Endodermal cell (in vitro differentiated cells): ENCODE measurements at regions not wholly inside any gene's neighbourhood (a gene's known extent, or its start where the extent isn't known, plus 50 kb on each side); places are given as distances from the start of the nearest gene placed in this dataset.

Experiments used
- DNase-seq: peaks from one replicate; pipeline ENCODE4 v3.0.0-alpha.2; 2017
- H3K27ac ChIP-seq: 2 replicates; pipeline ENCODE4 v1.5.1; 2013; ENCODE audit warnings: mild to moderate bottlenecking, low read depth, low read length, moderate library complexity
- H3K27me3 ChIP-seq: 2 replicates; pipeline ENCODE4 v1.6.1; 2013; ENCODE audit warnings: mild to moderate bottlenecking, low read length, moderate library complexity; ENCODE audit not compliant: insufficient read depth, control insufficient read depth, poor library complexity, severe bottlenecking
- H3K36me3 ChIP-seq: 2 replicates; pipeline ENCODE4 v1.7.0; 2013; ENCODE audit warnings: mild to moderate bottlenecking, low read length, moderate library complexity; ENCODE audit not compliant: control insufficient read depth, insufficient read depth
- H3K4me1 ChIP-seq: one replicate; pipeline ENCODE4 v1.7.0; 2013; ENCODE audit warnings: low read length; ENCODE audit not compliant: control insufficient read depth, insufficient read depth
- H3K4me3 ChIP-seq: 2 replicates; pipeline ENCODE4 v1.5.1; 2013; ENCODE audit warnings: mild to moderate bottlenecking, low read length, moderate library complexity
- H3K9ac ChIP-seq: 2 replicates; pipeline ENCODE4 v1.6.1; 2013; ENCODE audit warnings: mild to moderate bottlenecking, low read length, moderate library complexity; ENCODE audit not compliant: poor library complexity, severe bottlenecking; ENCODE audit errors: extremely low read depth
- H3K9me3 ChIP-seq: 2 replicates; pipeline ENCODE4 v1.6.1; 2013; ENCODE audit warnings: mild to moderate bottlenecking, low read length, moderate library complexity; ENCODE audit not compliant: control insufficient read depth
- H3K27ac Mint-ChIP-seq: 2 replicates; pipeline ENCODE4 v1.8.0; 2020; ENCODE audit warnings: mixed read lengths
- H3K27me3 Mint-ChIP-seq: 2 replicates; pipeline ENCODE4 v1.8.0; 2021; ENCODE audit warnings: mild to moderate bottlenecking, mixed read lengths; ENCODE audit not compliant: insufficient read depth
- H3K36me3 Mint-ChIP-seq: 2 replicates; pipeline ENCODE4 v1.8.0; 2020; ENCODE audit warnings: low read depth, mixed read lengths
- H3K4me1 Mint-ChIP-seq: 2 replicates; pipeline ENCODE4 v1.8.0; 2020; ENCODE audit warnings: mixed read lengths
- H3K4me3 Mint-ChIP-seq: 2 replicates; pipeline ENCODE4 v1.8.0; 2020; ENCODE audit warnings: mild to moderate bottlenecking, moderate library complexity, mixed read lengths
- H3K9me3 Mint-ChIP-seq: 2 replicates; pipeline ENCODE4 v1.8.0; 2020; ENCODE audit warnings: mild to moderate bottlenecking, mixed read lengths
- WGBS, 2 experiments: methylation state at CpG; one replicate each; pipeline versions ENCODE4 v1.1.5 to v1.1.7; 2013; ENCODE audit warnings: missing lambda C conversion rate in 2 of 2, mixed read lengths in 1 of 2; ENCODE audit not compliant: insufficient coverage in 1 of 2, insufficient read length in 1 of 2; 5-methylcytosine and 5-hydroxymethylcytosine counted together
- TF ChIP-seq, protein P1 (sequence below): fragments of 200-600 bp; sonication (generic); conservative IDR thresholded peaks from 2 replicates; pipeline ENCODE4 v1.5.0; 2021; ENCODE audit warnings: antibody characterized with exemption, mild to moderate bottlenecking

DNA sequence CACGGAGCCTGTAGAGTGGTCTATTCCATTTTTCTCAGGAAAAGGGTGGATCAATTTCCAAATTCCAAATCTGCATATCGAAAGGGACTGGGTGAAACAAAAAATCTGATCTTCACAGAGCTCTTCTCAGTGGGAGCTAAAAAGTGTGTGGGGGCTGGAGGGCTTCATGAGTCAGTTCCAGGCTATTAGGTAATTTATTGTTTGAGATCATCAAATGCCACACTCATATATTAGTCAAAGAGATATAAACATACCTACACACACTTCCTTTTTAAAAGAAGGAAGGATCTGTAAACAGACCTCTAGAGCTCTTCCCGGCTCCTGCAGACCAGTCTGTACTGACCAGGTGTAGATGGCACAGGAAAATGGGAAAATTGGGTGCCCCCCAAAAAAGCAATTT lies 175.4 kb downstream of the ZBTB18 start:
- H3K9ac ChIP-seq = no peak overlapping the region
- H3K9me3 ChIP-seq = no peaks in the 10 kb centered on the region
- no peak overlapping the region for H3K4me3 ChIP-seq
- no peak for DNase-seq
- Mint-ChIP-seq H3K27ac (no peak overlapping the region), H3K4me3 (no peak overlapping the region), H3K36me3 (no peaks in the 10 kb centered on the region), H3K9me3 (no peaks in the 10 kb centered on the region), H3K27me3 (no peaks in the 10 kb centered on the region), H3K4me1 (peaks cover under 1% of the 10 kb centered on the region)
- TF ChIP-seq, protein P1, sequence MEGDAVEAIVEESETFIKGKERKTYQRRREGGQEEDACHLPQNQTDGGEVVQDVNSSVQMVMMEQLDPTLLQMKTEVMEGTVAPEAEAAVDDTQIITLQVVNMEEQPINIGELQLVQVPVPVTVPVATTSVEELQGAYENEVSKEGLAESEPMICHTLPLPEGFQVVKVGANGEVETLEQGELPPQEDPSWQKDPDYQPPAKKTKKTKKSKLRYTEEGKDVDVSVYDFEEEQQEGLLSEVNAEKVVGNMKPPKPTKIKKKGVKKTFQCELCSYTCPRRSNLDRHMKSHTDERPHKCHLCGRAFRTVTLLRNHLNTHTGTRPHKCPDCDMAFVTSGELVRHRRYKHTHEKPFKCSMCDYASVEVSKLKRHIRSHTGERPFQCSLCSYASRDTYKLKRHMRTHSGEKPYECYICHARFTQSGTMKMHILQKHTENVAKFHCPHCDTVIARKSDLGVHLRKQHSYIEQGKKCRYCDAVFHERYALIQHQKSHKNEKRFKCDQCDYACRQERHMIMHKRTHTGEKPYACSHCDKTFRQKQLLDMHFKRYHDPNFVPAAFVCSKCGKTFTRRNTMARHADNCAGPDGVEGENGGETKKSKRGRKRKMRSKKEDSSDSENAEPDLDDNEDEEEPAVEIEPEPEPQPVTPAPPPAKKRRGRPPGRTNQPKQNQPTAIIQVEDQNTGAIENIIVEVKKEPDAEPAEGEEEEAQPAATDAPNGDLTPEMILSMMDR = no peak
- 87 to 91% methylated on average over 2 to 3 of the region's 3 CpGs for WGBS, 2 experiments
- no peak overlapping the region for H3K27ac ChIP-seq
- H3K36me3 ChIP-seq = no peaks in the 10 kb centered on the region
- no peaks in the 10 kb centered on the region for H3K27me3 ChIP-seq
- no peaks in the 10 kb centered on the region for H3K4me1 ChIP-seq

DNA sequence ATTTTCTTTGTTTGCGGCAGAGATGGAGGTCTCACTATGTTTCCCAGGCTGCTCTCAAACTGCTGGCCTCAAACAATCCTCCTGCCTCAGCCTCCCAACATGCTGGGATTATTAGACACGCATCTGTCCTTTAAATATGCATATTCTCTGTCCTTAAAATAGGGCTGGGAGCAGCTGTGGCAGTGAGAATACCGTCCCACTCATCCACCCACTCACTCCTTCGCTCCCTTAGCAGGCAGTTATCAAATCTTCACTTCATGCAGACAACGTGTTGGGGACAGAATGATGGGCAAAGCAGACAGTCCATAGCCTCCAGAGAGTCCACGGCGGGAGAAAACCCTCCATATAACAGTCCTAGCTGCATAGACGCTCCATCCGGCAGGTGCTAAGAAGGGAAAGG lies 179.4 kb downstream of the ZBTB18 start:
- WGBS, 2 experiments = 90 to 92% methylated on average over 5 to 9 of the region's 9 CpGs
- H3K4me1 Mint-ChIP-seq = peaks cover 17% of the 10 kb centered on the region
- H3K4me3 ChIP-seq = no peak overlapping the region
- TF ChIP-seq, protein P1 = no peak
- peaks cover 3% of the 10 kb centered on the region for H3K4me1 ChIP-seq
- no peak overlapping the region for H3K27ac Mint-ChIP-seq
- peaks cover 4% of the 10 kb centered on the region for H3K27me3 Mint-ChIP-seq
- no peak overlapping the region for H3K4me3 Mint-ChIP-seq
- H3K27ac ChIP-seq = no peak overlapping the region
- H3K9ac ChIP-seq = no peak overlapping the region
- H3K36me3 ChIP-seq = no peaks in the 10 kb centered on the region
- no peak for DNase-seq
- no peaks in the 10 kb centered on the region for H3K36me3 Mint-ChIP-seq
- H3K9me3 Mint-ChIP-seq = no peaks in the 10 kb centered on the region
- H3K27me3 ChIP-seq = peaks cover 3% of the 10 kb centered on the region
- no peaks in the 10 kb centered on the region for H3K9me3 ChIP-seq

DNA sequence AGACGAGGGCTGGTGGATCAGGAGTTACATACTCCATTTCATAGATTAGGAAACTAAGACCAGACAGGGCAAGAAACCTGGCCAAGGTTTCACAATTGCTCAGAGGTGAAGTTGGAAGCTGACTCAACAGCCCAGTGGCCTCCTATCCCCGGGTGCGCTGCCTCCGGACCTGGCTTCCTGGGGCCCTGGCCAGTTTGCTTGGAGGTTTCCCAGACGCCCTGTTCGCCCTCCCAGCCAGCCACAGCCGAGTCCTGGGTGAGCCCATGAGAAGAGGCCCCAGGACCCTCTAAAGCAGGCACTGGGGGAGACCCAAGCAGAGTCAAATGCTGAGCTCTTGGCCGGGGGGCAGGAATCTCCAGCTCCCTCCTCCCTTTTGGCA lies 180.1 kb downstream of the ZBTB18 start:
- no peaks in the 10 kb centered on the region for H3K9me3 Mint-ChIP-seq
- H3K4me1 Mint-ChIP-seq = peaks cover 17% of the 10 kb centered on the region
- 83 to 89% methylated on average over 8 of the region's 8 CpGs for WGBS, 2 experiments
- no peak overlapping the region for H3K4me3 ChIP-seq
- peaks cover 3% of the 10 kb centered on the region for H3K4me1 ChIP-seq
- H3K27me3 ChIP-seq = peaks cover 3% of the 10 kb centered on the region
- peak; percentile 57 for DNase-seq
- H3K4me3 Mint-ChIP-seq = no peak overlapping the region
- TF ChIP-seq, protein P1 = no peak
- H3K36me3 ChIP-seq = no peaks in the 10 kb centered on the region
- no peaks in the 10 kb centered on the region for H3K36me3 Mint-ChIP-seq
- no peak overlapping the region for H3K27ac ChIP-seq
- H3K27me3 Mint-ChIP-seq = peaks cover 4% of the 10 kb centered on the region
- H3K9me3 ChIP-seq = no peaks in the 10 kb centered on the region
- H3K27ac Mint-ChIP-seq = no peak overlapping the region
- no peak overlapping the region for H3K9ac ChIP-seq
